ENCODE measurements at regions not wholly inside any gene's neighbourhood (a gene's known extent, or its start where the extent isn't known, plus 50 kb on each side); places are given as distances from the start of the nearest gene placed in this dataset.
"Not testable (repeated sequence)": the region's sequence is repeated elsewhere in the genome, so short reads cannot be mapped to it uniquely, and the experiment has no call there.

DNA sequence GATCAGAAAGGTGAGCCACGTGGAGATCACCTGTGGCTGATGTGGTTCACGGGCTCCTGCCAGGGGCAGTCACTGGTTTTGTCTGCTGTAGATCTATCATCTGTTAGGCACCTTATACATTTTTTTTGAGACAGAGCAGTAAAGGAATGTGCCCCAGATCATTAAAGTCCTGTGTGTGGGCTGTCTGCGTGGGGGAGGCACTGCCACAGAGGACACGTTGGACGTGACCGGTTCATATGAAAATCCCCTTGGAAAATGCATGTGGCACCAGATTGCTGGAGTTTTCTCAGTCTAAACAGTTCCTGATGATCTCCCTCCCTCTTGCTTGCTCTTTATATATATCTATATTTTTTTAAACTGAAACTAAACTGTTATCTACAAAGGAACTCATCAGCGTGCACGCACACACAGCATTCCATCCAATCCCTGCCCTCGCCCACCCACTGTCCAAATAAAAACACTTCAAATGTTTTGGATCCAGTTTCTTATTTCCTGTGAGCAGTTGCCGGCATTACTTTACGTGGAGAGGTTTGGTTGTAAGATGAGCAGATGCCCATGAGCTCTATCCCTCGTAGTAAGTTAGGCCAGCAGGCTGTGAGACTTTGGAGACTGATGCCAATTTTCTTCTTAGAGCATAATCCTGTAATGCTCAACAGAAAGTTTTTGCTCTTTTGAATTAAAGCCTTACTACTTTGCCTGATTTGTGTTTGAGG is 161.6 kb upstream of the EXOC2 start:
- Histone ChIP-seq H3K27ac (ENCODE audit: insufficient read depth, low read length) (no peak overlapping the region), H4K20me1 (ENCODE audit: control insufficient read depth, extremely low read depth, insufficient read depth, low read length) (no peaks in the 10 kb centered on the region), H3K4me1 (ENCODE audit: control insufficient read depth, extremely low read depth, insufficient read depth, low read length) (no peaks in the 10 kb centered on the region), H3K4me2 (ENCODE audit: extremely low read depth, insufficient read depth, low read length) (peak overlapping the region; percentile 70), H2AFZ (ENCODE audit: low read length) (peak overlapping the region; percentile 63), H3K36me3 (ENCODE audit: control insufficient read depth, insufficient read depth, low read length) (no peaks in the 10 kb centered on the region), H3K9me3 (ENCODE audit: control insufficient read depth, insufficient read depth, low read depth, low read length) (no peaks in the 10 kb centered on the region), H3K27me3 (ENCODE audit: control insufficient read depth, insufficient read depth, low read length) (no peaks in the 10 kb centered on the region), H3K9ac (ENCODE audit: insufficient read depth, low read length) (no peak overlapping the region), H3K79me2 (ENCODE audit: control insufficient read depth, insufficient read depth, low read length) (no peaks in the 10 kb centered on the region), H3K4me3 (replicated peaks in 1 of 4; ENCODE audit: control extremely low read depth in 1 of 4, insufficient read depth in 1 of 4, low read depth in 3 of 4, low read length in 4 of 4) (peak overlapping the region; percentile 5 to 34 (median 22))
- DNase-seq (ENCODE audit: low read depth in 2 of 2), result peak in 1 of 2 donors; percentile 41
- no peak for TF ChIP-seq EZH2 (IDR thresholded peaks at IDR 0.05; ENCODE audit: low read length, missing control alignments)
- TF ChIP-seq, protein P1, sequence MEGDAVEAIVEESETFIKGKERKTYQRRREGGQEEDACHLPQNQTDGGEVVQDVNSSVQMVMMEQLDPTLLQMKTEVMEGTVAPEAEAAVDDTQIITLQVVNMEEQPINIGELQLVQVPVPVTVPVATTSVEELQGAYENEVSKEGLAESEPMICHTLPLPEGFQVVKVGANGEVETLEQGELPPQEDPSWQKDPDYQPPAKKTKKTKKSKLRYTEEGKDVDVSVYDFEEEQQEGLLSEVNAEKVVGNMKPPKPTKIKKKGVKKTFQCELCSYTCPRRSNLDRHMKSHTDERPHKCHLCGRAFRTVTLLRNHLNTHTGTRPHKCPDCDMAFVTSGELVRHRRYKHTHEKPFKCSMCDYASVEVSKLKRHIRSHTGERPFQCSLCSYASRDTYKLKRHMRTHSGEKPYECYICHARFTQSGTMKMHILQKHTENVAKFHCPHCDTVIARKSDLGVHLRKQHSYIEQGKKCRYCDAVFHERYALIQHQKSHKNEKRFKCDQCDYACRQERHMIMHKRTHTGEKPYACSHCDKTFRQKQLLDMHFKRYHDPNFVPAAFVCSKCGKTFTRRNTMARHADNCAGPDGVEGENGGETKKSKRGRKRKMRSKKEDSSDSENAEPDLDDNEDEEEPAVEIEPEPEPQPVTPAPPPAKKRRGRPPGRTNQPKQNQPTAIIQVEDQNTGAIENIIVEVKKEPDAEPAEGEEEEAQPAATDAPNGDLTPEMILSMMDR (conservative IDR thresholded peaks at IDR 0.05 in 1 of 2, IDR thresholded peaks at IDR 0.05 in 1 of 2; ENCODE audit: low read depth in 1 of 2, low read length in 2 of 2), result no peak

DNA sequence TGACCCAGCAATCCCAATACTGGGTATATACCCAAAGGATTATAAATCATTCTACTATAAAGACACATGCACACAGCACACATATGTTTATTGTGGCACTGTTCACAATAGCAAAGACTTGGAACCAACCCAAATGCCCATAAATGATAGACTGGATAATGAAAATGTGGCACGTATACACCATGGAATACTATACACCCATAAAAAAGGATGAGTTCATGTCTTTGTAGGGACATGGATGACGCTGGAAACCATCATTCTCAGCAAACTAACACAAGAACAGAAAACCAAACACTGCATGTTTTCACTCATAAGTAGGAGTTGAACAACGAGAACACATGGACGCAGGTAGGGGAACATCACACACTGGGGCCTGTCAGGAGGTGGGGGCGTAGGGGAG is 159.3 kb upstream of the EXOC2 start:
- H3K4me3 ChIP-seq (replicated peaks in 1 of 4; ENCODE audit: control extremely low read depth in 1 of 4, insufficient read depth in 1 of 4, low read depth in 3 of 4, low read length in 4 of 4); H3K27me3 ChIP-seq (ENCODE audit: control insufficient read depth, insufficient read depth, low read length); H3K79me2 ChIP-seq (ENCODE audit: control insufficient read depth, insufficient read depth, low read length); H4K20me1 ChIP-seq (ENCODE audit: control insufficient read depth, extremely low read depth, insufficient read depth, low read length); H3K9me3 ChIP-seq (ENCODE audit: control insufficient read depth, insufficient read depth, low read depth, low read length); DNase-seq (ENCODE audit: low read depth in 2 of 2); H3K4me2 ChIP-seq (ENCODE audit: extremely low read depth, insufficient read depth, low read length); H3K9ac ChIP-seq (ENCODE audit: insufficient read depth, low read length); H3K36me3 ChIP-seq (ENCODE audit: control insufficient read depth, insufficient read depth, low read length); H3K27ac ChIP-seq (ENCODE audit: insufficient read depth, low read length); H3K4me1 ChIP-seq (ENCODE audit: control insufficient read depth, extremely low read depth, insufficient read depth, low read length); H2AFZ ChIP-seq (ENCODE audit: low read length): not testable (repeated sequence)

DNA sequence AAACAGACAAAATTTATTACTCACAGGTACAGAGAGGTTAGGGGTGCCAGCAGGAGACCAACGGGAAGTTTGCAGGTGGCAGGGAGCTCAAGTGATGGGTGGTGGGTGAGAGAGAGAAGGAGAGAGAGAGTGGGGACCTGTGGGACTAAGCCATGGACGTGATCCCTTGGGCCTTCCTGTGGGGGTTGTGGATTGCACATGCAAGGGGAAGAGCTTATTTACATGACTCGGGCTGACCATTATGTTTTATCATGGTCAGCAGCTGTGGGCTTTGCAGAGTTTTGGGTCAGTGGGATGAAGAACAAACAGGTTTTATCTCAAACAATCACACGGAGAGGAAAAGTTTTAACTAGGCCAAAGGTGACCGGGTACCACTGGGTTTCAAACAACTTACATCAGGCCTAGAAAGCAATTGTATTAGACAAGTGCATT is 156.2 kb upstream of the EXOC2 start:
- H3K27ac ChIP-seq (ENCODE audit: insufficient read depth, low read length), result no peak overlapping the region
- H3K79me2 ChIP-seq (ENCODE audit: control insufficient read depth, insufficient read depth, low read length), result no peaks in the 10 kb centered on the region
- H3K4me3 ChIP-seq (replicated peaks in 1 of 4; ENCODE audit: control extremely low read depth in 1 of 4, insufficient read depth in 1 of 4, low read depth in 3 of 4, low read length in 4 of 4), result no peak overlapping the region
- no peaks in the 10 kb centered on the region for H3K9me3 ChIP-seq (ENCODE audit: control insufficient read depth, insufficient read depth, low read depth, low read length)
- TF ChIP-seq, protein P1 (conservative IDR thresholded peaks at IDR 0.05 in 1 of 2, IDR thresholded peaks at IDR 0.05 in 1 of 2; ENCODE audit: low read depth in 1 of 2, low read length in 2 of 2), result no peak
- TF ChIP-seq EZH2 (IDR thresholded peaks at IDR 0.05; ENCODE audit: low read length, missing control alignments), result no peak
- peaks cover 2% of the 10 kb centered on the region for H3K27me3 ChIP-seq (ENCODE audit: control insufficient read depth, insufficient read depth, low read length)
- H2AFZ ChIP-seq (ENCODE audit: low read length), result no peak overlapping the region
- no peaks in the 10 kb centered on the region for H3K36me3 ChIP-seq (ENCODE audit: control insufficient read depth, insufficient read depth, low read length)
- no peak overlapping the region for H3K4me2 ChIP-seq (ENCODE audit: extremely low read depth, insufficient read depth, low read length)
- H3K9ac ChIP-seq (ENCODE audit: insufficient read depth, low read length), result no peak overlapping the region
- no peak for DNase-seq (ENCODE audit: low read depth in 2 of 2)
- H3K4me1 ChIP-seq (ENCODE audit: control insufficient read depth, extremely low read depth, insufficient read depth, low read length), result no peaks in the 10 kb centered on the region
- H4K20me1 ChIP-seq (ENCODE audit: control insufficient read depth, extremely low read depth, insufficient read depth, low read length), result no peaks in the 10 kb centered on the region
